ENCODE measurements at regions not wholly inside any gene's neighbourhood (a gene's known extent, or its start where the extent isn't known, plus 50 kb on each side); places are given as distances from the start of the nearest gene placed in this dataset.

DNA sequence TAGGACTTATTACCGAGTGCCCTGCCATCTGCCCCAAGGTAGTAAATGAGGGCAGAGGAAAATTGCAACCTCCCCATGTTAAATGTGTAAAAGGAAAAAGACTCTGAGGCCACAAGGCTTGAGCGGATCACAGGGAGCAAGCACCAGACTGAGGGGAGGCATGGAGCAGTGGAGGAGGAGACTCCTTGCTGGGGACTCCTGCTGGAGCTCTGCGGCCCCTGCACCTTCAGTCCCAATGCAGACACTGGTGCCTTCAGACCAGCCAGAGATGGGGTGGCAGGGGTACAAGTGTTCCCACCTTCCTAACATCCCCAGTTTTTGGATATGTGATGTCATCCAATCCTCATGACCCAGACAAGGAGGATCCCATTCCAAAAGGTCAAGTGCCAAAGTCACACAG is 128.4 kb upstream of the NGF start:
- no peak for TF ChIP-seq POLR2AphosphoS5 (IDR thresholded peaks at IDR 0.05)
- TF ChIP-seq, protein P1, sequence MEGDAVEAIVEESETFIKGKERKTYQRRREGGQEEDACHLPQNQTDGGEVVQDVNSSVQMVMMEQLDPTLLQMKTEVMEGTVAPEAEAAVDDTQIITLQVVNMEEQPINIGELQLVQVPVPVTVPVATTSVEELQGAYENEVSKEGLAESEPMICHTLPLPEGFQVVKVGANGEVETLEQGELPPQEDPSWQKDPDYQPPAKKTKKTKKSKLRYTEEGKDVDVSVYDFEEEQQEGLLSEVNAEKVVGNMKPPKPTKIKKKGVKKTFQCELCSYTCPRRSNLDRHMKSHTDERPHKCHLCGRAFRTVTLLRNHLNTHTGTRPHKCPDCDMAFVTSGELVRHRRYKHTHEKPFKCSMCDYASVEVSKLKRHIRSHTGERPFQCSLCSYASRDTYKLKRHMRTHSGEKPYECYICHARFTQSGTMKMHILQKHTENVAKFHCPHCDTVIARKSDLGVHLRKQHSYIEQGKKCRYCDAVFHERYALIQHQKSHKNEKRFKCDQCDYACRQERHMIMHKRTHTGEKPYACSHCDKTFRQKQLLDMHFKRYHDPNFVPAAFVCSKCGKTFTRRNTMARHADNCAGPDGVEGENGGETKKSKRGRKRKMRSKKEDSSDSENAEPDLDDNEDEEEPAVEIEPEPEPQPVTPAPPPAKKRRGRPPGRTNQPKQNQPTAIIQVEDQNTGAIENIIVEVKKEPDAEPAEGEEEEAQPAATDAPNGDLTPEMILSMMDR (IDR thresholded peaks at IDR 0.05 in 8 of 11, conservative IDR thresholded peaks at IDR 0.05 in 3 of 11), result no peak
